ENCODE measurements at regions not wholly inside any gene's neighbourhood (a gene's known extent, or its start where the extent isn't known, plus 50 kb on each side); places are given as distances from the start of the nearest gene placed in this dataset.

- intact Hi-C loops (cut with DNase I): no loop called here
- Histone ChIP-seq H3K36me3 (no peaks in the 10 kb centered on the region), H3K9me3 (no peaks in the 10 kb centered on the region), H3K27ac (no peak overlapping the region), H3K27me3 (no peaks in the 10 kb centered on the region), H3K4me1 (no peaks in the 10 kb centered on the region), H3K4me3 (no peak overlapping the region)
- 70 to 87% methylated on average over 3 of the region's 3 CpGs for WGBS, 2 donors
- TF ChIP-seq EP300 (IDR thresholded peaks at IDR 0.05): no peak
- no peak for TF ChIP-seq CTCF (IDR thresholded peaks at IDR 0.05)
- TF ChIP-seq POLR2A (IDR thresholded peaks at IDR 0.05): no peak
- TF ChIP-seq POLR2AphosphoS5 (IDR thresholded peaks at IDR 0.05): no peak
- DNase-seq: no peak
Measured at GRCh38 chr14:80004871-80005270, 206.4 kb downstream of the DIO2 start.

DNA sequence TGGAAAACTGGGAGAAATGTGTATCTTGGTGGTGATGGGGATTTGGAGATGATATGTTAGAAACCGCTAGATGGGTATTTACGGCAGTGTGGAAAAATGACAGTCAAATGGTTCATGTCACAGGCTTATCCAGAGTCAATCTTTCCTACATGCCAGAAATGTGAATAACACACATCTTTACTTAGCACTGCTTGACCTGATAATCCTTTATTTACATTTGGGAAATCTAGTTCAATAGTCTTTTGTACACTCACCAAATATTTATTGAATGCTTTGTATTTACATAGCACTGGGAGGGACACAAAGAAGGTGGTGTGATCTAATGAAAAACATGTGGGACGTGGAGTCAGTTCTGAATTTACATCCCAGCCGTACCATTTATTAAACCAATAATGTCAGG is 208.2 kb downstream of the DIO2 start:
- H3K27ac ChIP-seq: no peak overlapping the region
- 59 to 65% methylated on average over 4 of the region's 4 CpGs for WGBS, 2 donors
- TF ChIP-seq EP300 (IDR thresholded peaks at IDR 0.05) (no peak), CTCF (IDR thresholded peaks at IDR 0.05) (no peak), POLR2A (IDR thresholded peaks at IDR 0.05) (no peak)
- no peak overlapping the region for H3K4me3 ChIP-seq
- H3K9me3 ChIP-seq: no peaks in the 10 kb centered on the region
- no peak for DNase-seq
- no peaks in the 10 kb centered on the region for H3K36me3 ChIP-seq
- intact Hi-C loops (cut with DNase I): no loop called here
- H3K27me3 ChIP-seq: no peaks in the 10 kb centered on the region
- no peaks in the 10 kb centered on the region for H3K4me1 ChIP-seq

DNA sequence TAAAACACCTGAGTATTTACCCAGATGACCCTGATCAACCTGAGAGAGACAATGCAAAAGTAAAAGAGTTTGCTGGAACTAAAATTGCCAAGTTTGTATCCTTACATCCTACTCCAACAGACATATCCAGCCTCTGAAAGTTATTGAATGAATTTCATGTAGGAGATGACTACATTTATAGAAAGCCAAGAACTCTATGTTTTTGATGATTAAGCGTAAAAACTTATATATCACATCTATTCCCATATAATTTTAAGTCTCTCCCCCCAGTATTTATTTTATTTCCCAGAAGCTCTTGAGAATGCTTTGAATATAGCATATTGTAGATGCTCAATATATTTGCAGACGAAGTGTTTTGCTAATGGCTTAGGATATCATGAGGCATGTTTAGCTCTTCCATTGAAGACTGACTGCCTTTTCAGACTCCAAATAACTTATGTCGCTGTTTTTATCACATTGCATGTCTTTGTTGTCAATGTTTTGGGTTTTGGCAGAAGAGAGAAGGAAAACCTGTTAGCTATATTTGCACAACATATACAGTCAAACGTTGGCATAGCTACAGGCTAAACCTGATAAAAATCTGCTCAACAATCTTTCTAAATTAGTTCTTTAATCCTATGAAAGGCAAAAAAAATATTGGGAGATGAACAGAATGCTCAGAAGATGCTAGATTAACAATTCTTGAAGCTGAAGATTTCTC is 213.6 kb downstream of the DIO2 start:
- TF ChIP-seq EP300 (IDR thresholded peaks at IDR 0.05) (no peak), POLR2AphosphoS5 (IDR thresholded peaks at IDR 0.05) (no peak), CTCF (IDR thresholded peaks at IDR 0.05) (no peak), POLR2A (IDR thresholded peaks at IDR 0.05) (no peak)
- Histone ChIP-seq H3K36me3 (no peaks in the 10 kb centered on the region), H3K4me1 (no peaks in the 10 kb centered on the region), H3K27ac (no peak overlapping the region), H3K9me3 (no peaks in the 10 kb centered on the region), H3K27me3 (no peaks in the 10 kb centered on the region), H3K4me3 (no peak overlapping the region)
- DNase-seq: no peak
- 50 to 72% methylated on average over 4 of the region's 4 CpGs for WGBS, 2 donors
- intact Hi-C loops (cut with DNase I): no loop called here

DNA sequence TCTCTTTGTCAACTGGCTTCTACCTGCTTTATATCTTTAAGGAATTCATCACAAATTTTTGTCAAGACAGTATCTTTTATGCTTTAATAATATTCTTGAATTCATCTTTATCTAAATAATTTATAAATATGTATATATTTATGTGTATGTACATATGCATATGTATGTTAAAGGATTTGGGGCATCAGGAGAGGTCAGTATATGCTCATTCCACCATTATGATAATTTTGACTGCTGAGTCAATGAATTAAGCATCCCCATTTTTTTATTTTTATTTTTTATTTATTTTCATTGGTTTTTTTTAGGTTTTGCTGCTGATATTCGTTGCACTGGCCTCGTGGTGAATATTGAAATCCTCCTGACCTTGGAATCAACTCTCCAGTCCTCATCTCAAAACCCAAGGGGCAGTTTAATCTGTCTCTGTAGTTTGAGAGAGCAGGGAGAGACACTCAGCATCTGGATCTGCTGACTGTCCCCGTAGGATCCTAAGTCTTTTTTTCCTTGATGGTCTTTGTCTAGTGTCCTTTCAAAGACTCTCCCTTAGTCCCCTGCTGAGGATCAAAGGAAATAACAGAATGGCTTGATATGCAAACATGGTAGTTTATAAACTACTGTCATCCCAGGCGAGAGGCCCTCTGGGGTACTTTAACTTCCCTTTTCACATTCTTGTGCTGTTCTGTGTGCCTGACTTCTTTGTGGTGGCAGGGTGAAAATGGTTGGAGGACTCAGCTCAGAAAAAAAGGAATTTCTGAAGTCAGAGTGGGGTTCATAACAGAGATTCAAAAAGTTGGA is 218.7 kb downstream of the DIO2 start:
- Histone ChIP-seq H3K27me3 (no peaks in the 10 kb centered on the region), H3K36me3 (no peaks in the 10 kb centered on the region), H3K9me3 (no peaks in the 10 kb centered on the region), H3K27ac (no peak overlapping the region), H3K4me1 (no peaks in the 10 kb centered on the region), H3K4me3 (no peak overlapping the region)
- TF ChIP-seq CTCF (IDR thresholded peaks at IDR 0.05) (no peak), POLR2AphosphoS5 (IDR thresholded peaks at IDR 0.05) (no peak), EP300 (IDR thresholded peaks at IDR 0.05) (no peak), POLR2A (IDR thresholded peaks at IDR 0.05) (no peak)
- no peak for DNase-seq
- intact Hi-C loops (cut with DNase I): no loop called here
- 17 to 34% methylated on average over 4 of the region's 4 CpGs for WGBS, 2 donors
